ENCODE measurements at regions not wholly inside any gene's neighbourhood (a gene's known extent, or its start where the extent isn't known, plus 50 kb on each side); places are given as distances from the start of the nearest gene placed in this dataset.

GRCh38 chr21:32137266-32137665, 141.6 kb downstream of the MIS18A start:
- in situ Hi-C loops (cut with MboI) = no loop called here
- intact Hi-C loops (cut with micrococcal nuclease) = no loop called here
- DNase-seq (ENCODE audit: extremely low read depth in 1 of 4, low spot score in 3 of 4) (no peak), ATAC-seq (no peak), FAIRE-seq (no peak)
- CTCF ChIA-PET (ENCODE audit: low intra/inter-chr PET ratio) = no interaction called here
- no TSS peak for BruUV-seq (replicated peaks)
- no peaks in the 10 kb centered on the region for H3K36me3 ChIP-seq (ENCODE audit: control insufficient read depth, insufficient read depth, low read length)
- H2AFZ ChIP-seq (ENCODE audit: low read depth, low read length) = no peak overlapping the region
- H3K79me2 ChIP-seq (ENCODE audit: control insufficient read depth, insufficient read depth, low read length) = no peaks in the 10 kb centered on the region
- H3K4me3 ChIP-seq = no peak overlapping the region
- no peak overlapping the region for H3K27ac ChIP-seq (ENCODE audit: extremely low read depth, low read depth, low read length)
- WGBS (ENCODE audit: insufficient coverage, low coverage, missing lambda C conversion rate) = 0% methylated on average over 2 of the region's 2 CpGs
- no peak for TF ChIP-seq RHOXF2B (CRISPR knock-in tag; conservative IDR thresholded peaks at IDR 0.05)
- TF ChIP-seq TFAP4 (CRISPR knock-in tag; IDR thresholded peaks at IDR 0.05; ENCODE audit: borderline replicate concordance) = no peak
- TF ChIP-seq FOXJ3 (CRISPR knock-in tag; IDR thresholded peaks at IDR 0.05) = no peak
- no peak for TF ChIP-seq ZNF436 (CRISPR knock-in tag; IDR thresholded peaks at IDR 0.05)
- no peak for TF ChIP-seq ARHGAP35 (IDR thresholded peaks at IDR 0.05; ENCODE audit: partially characterized antibody)
- no peak for TF ChIP-seq SMAD3 (CRISPR knock-in tag; conservative IDR thresholded peaks at IDR 0.05)
- TF ChIP-seq BRF1 (IDR thresholded peaks at IDR 0.05; ENCODE audit: borderline replicate concordance, extremely low read depth, insufficient read length) = no peak
- TF ChIP-seq ZNF609 (CRISPR knock-in tag; IDR thresholded peaks at IDR 0.05; ENCODE audit: borderline replicate concordance) = no peak
- no peak for TF ChIP-seq HNRNPLL (IDR thresholded peaks at IDR 0.05; ENCODE audit: low read depth, low read length, poor library complexity, severe bottlenecking)
- no peak for TF ChIP-seq EZH2 (IDR thresholded peaks at IDR 0.05; ENCODE audit: borderline replicate concordance, low read depth, low read length)
- TF ChIP-seq MEF2A (IDR thresholded peaks at IDR 0.05; ENCODE audit: control insufficient read depth, low read depth, low read length) = no peak
- no peak for TF ChIP-seq ZNF764 (CRISPR knock-in tag; IDR thresholded peaks at IDR 0.05; ENCODE audit: low read depth)
- H4K20me1 ChIP-seq (replicated peaks; ENCODE audit: control insufficient read depth, insufficient read depth, low read length) = no peaks in the 10 kb centered on the region
- POLR2A ChIA-PET = no interaction called here
- H3K9ac ChIP-seq (ENCODE audit: insufficient read depth in 1 of 2, low read depth in 2 of 2, low read length in 2 of 2) = no peak overlapping the region
- H3K27me3 ChIP-seq (ENCODE audit: control insufficient read depth in 2 of 2, insufficient read depth in 2 of 2, low read length in 2 of 2) = peaks cover 10 to 21% of the 10 kb centered on the region in 2 experiments; a peak in 4 of 5 replicates
- H3K4me2 ChIP-seq (ENCODE audit: insufficient read depth, low read length) = no peak overlapping the region
- H3K9me1 ChIP-seq (ENCODE audit: control insufficient read depth, insufficient read depth, low read length) = no peaks in the 10 kb centered on the region
- H3K4me1 ChIP-seq (replicated peaks in 1 of 2; ENCODE audit: control insufficient read depth in 2 of 2, insufficient read depth in 2 of 2, low read length in 2 of 2) = peaks cover under 1 to 1% of the 10 kb centered on the region in 2 experiments; a peak in 1 of 5 replicates
- H3K9me3 ChIP-seq (replicated peaks; ENCODE audit: control insufficient read depth, insufficient read depth, low read depth, low read length) = no peaks in the 10 kb centered on the region
